T-cell (primary cell): ENCODE measurements at regions not wholly inside any gene's neighbourhood (a gene's known extent, or its start where the extent isn't known, plus 50 kb on each side); places are given as distances from the start of the nearest gene placed in this dataset.
"Not testable (repeated sequence)": the region's sequence is repeated elsewhere in the genome, so short reads cannot be mapped to it uniquely, and the experiment has no call there.

Source experiments
- ATAC-seq, 4 experiments: fragments of 200-7000 bp in 3 of 4; fragments of 150-1000 bp in 1 of 4; cut with Tn5 transposase; replicated peaks in 1 of 4; 1 replicate in 3 of 4; 2 replicates in 1 of 4; pipeline ENCODE4 v1.10.0; 2021; ENCODE audit warnings: moderate library complexity in 3 of 4, mild to moderate bottlenecking in 2 of 4, moderate number of reproducible peaks in 1 of 4
- CTCF ChIA-PET, 2 donors: fragments of 300-600 bp; sonication (Branson Sonifier 250); formaldehyde crosslinking; loops; one replicate each; lab custom pipeline; 2022; ENCODE audit warnings: antibody characterized with exemption in 2 of 2; lab: Charles Lee
- POLR2A ChIA-PET, 2 donors: fragments of 300-600 bp; sonication (Branson Sonifier 250); formaldehyde crosslinking; loops; one replicate each; lab custom pipeline; 2022; ENCODE audit warnings: antibody characterized with exemption in 2 of 2; lab: Charles Lee
- DNase-seq, 35 experiments: peaks; one replicate each; pipeline versions ENCODE4 v3.0.0 to v3.0.0-alpha.2; 2013 to 2023
- H3K27ac ChIP-seq: one replicate; pipeline ENCODE4 v1.5.1; 2013; ENCODE audit warnings: low read length
- H3K27me3 ChIP-seq, 2 experiments: replicated peaks in 1 of 2; 1 replicate in 1 of 2; 2 replicates in 1 of 2; pipeline versions ENCODE4 v1.6.1 to v1.7.0; 2013; ENCODE audit warnings: low read length in 1 of 2, mixed read lengths in 1 of 2; ENCODE audit not compliant: control insufficient read depth in 2 of 2, insufficient read depth in 2 of 2; ENCODE audit errors: extremely low read depth in 1 of 2
- H3K36me3 ChIP-seq, 2 donors: 1 replicate in 1 of 2; 2 replicates in 1 of 2; pipeline versions ENCODE4 v1.6.1 to v1.7.0; 2013; ENCODE audit warnings: low read length in 1 of 2; ENCODE audit not compliant: control insufficient read depth in 2 of 2, insufficient read depth in 1 of 2; ENCODE audit errors: extremely low read depth in 1 of 2
- H3K4me1 ChIP-seq, 2 experiments: 1 replicate in 1 of 2; 2 replicates in 1 of 2; pipeline versions ENCODE4 v1.6.1 to v1.7.0; 2013; ENCODE audit warnings: low read length in 2 of 2, mixed read lengths in 1 of 2; ENCODE audit not compliant: insufficient read depth in 2 of 2, control insufficient read depth in 1 of 2; ENCODE audit errors: extremely low read depth in 1 of 2
- H3K4me3 ChIP-seq, 2 donors: 1 replicate in 1 of 2; 2 replicates in 1 of 2; pipeline versions ENCODE4 v1.5.1 to v1.7.0; 2013; ENCODE audit warnings: mild to moderate bottlenecking in 2 of 2, low read length in 1 of 2, moderate library complexity in 1 of 2; ENCODE audit not compliant: control insufficient read depth in 1 of 2; ENCODE audit errors: extremely low read depth in 1 of 2
- H3K9me3 ChIP-seq: 2 replicates; pipeline ENCODE4 v1.7.0; 2013
- H3K27ac Mint-ChIP-seq, 2 donors: one replicate each; pipeline ENCODE4 v1.8.0; 2020 to 2021; ENCODE audit warnings: mild to moderate bottlenecking in 2 of 2, mixed read lengths in 2 of 2
- H3K27me3 Mint-ChIP-seq, 2 donors: one replicate each; pipeline ENCODE4 v1.8.0; 2021 to 2022; ENCODE audit warnings: mixed read lengths in 2 of 2
- H3K36me3 Mint-ChIP-seq: one replicate; pipeline ENCODE4 v1.8.0; 2021; ENCODE audit warnings: mixed read lengths
- H3K4me1 Mint-ChIP-seq, 3 donors: one replicate each; pipeline ENCODE4 v1.8.0; 2020 to 2022; ENCODE audit warnings: mixed read lengths in 3 of 3, mild to moderate bottlenecking in 1 of 3
- H3K4me3 Mint-ChIP-seq, 3 donors: one replicate each; pipeline ENCODE4 v1.8.0; 2020 to 2022; ENCODE audit warnings: mild to moderate bottlenecking in 3 of 3, mixed read lengths in 3 of 3, moderate library complexity in 3 of 3
- H3K9me3 Mint-ChIP-seq, 3 donors: one replicate each; pipeline ENCODE4 v1.8.0; 2020 to 2022; ENCODE audit warnings: mixed read lengths in 3 of 3
- WGBS: methylation state at CpG from one replicate; pipeline ENCODE4 v1.1.5; 2013; ENCODE audit warnings: missing lambda C conversion rate; ENCODE audit not compliant: insufficient coverage; 5-methylcytosine and 5-hydroxymethylcytosine counted together

DNA sequence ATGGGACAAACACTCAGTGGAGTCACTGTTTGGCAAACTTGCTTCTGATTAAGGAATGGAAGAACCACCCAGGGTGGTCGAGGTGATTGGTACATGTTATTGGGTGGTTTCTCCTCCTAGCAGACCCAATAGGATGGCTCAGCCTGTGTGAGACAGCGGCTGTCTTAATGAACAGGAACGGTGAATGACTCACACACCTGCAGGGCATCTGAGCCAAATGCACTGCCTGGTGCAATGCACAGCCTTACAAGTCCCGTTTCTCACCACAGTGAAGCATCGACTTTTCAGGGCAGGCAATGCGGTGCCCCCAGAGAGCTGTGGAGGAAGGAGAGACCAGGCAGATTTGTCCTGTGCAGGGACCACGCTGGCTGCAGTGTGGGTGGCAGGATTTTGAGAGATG, 238.5 kb downstream of the FGF9 start:
- H3K4me1 Mint-ChIP-seq = no peaks in the 10 kb centered on the region
- 61% methylated on average over 7 of the region's 7 CpGs for WGBS

DNA sequence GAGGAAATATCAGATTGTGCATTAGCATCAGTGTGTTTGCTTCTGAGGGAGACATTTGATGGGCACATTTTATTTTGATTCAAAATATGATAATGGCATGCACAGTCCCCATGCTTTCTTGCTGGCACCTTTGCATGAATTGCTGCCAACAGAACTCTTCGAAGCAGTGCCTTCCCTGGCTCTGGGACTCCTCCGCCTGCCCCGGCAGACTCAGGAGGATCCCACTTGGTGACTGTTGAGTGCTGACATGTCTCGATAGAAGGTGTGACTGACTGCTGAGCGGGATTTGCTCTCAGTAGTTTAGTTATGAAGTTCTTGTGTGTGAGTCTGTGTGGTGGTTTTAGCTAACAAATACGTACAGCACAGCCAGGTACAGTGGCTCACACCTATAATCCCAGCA, 239.7 kb downstream of the FGF9 start:
- Histone ChIP-seq H3K27me3 (no peaks in the 10 kb centered on the region), H3K4me3 (no peak overlapping the region)
- POLR2A ChIA-PET = no interaction called here

More for the DNA sequence above, 238.5 kb downstream of the FGF9 start:
- peaks cover 0 to 4% of the 10 kb centered on the region in 2 donors for H3K27me3 Mint-ChIP-seq
- H3K9me3 Mint-ChIP-seq = no peaks in the 10 kb centered on the region
- H3K4me3 ChIP-seq = no peak overlapping the region
- no peaks in the 10 kb centered on the region for H3K27me3 ChIP-seq
- POLR2A ChIA-PET = no interaction called here
- no peaks in the 10 kb centered on the region for H3K36me3 Mint-ChIP-seq
- ATAC-seq (no peak), DNase-seq (no peak)
- CTCF ChIA-PET = no interaction called here
- H3K4me1 ChIP-seq = no peaks in the 10 kb centered on the region
- H3K27ac Mint-ChIP-seq = no peak overlapping the region
- no peak overlapping the region for H3K27ac ChIP-seq
- no peak overlapping the region for H3K4me3 Mint-ChIP-seq
- no peaks in the 10 kb centered on the region for H3K36me3 ChIP-seq
- H3K9me3 ChIP-seq = no peaks in the 10 kb centered on the region

DNA sequence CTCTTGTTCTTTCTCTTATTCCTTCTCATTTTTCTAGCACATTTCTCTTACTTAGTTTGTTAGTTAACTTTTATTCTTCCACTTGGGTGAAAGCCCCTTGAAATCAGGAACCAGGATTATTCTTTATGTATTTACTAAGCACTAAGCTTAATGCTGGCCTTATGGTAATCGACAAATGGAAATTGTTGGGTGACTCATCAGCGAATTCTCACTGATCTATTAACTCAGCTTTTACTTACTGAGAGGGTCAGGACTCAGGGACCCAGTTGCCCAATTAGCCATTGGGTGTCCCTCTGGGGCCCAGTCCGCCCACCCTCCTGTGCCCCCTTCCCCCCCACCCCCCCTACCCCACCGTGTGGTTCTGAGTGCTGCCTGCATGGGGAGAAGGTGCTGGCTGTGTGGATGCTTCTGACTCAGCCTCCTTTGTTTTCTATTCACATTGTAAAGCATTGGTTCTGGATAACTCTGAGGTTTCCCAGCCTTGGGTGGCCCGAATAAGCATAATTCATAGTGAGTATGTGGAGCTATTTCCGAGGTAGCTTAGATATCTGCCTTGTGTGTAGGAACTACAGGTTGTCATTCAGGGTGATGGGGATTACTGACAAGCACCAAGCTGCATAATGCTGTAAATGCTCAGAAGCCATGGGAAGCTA, 240.9 kb downstream of the FGF9 start:
- POLR2A ChIA-PET = no interaction called here
- no peaks in the 10 kb centered on the region for H3K9me3 Mint-ChIP-seq
- H3K36me3 ChIP-seq = no peaks in the 10 kb centered on the region
- H3K27me3 Mint-ChIP-seq = no peaks in the 10 kb centered on the region
- no peak overlapping the region for H3K4me3 ChIP-seq
- H3K4me1 Mint-ChIP-seq = no peaks in the 10 kb centered on the region
- H3K4me1 ChIP-seq = no peaks in the 10 kb centered on the region
- H3K27me3 ChIP-seq = no peaks in the 10 kb centered on the region
- H3K36me3 Mint-ChIP-seq = no peaks in the 10 kb centered on the region
- 81% methylated on average over 3 of the region's 6 CpGs for WGBS
- no peak overlapping the region for H3K4me3 Mint-ChIP-seq
- CTCF ChIA-PET = no interaction called here
- ATAC-seq = no peak
- H3K27ac ChIP-seq = no peak overlapping the region
- DNase-seq = no peak
- no peak overlapping the region for H3K27ac Mint-ChIP-seq
- no peaks in the 10 kb centered on the region for H3K9me3 ChIP-seq

More for the DNA sequence above, 239.7 kb downstream of the FGF9 start:
- no peaks in the 10 kb centered on the region for H3K9me3 Mint-ChIP-seq
- 94% methylated on average over 3 of the region's 6 CpGs for WGBS
- H3K36me3 Mint-ChIP-seq = no peaks in the 10 kb centered on the region
- Histone ChIP-seq H3K4me1 (no peaks in the 10 kb centered on the region), H3K9me3 (no peaks in the 10 kb centered on the region), H3K27ac (no peak overlapping the region), H3K36me3 (no peaks in the 10 kb centered on the region)
- ATAC-seq = no peak
- H3K4me1 Mint-ChIP-seq = no peaks in the 10 kb centered on the region
- H3K27me3 Mint-ChIP-seq = peaks cover 0 to 3% of the 10 kb centered on the region in 2 donors
- H3K4me3 Mint-ChIP-seq = no peak overlapping the region
- no peak for DNase-seq
- H3K27ac Mint-ChIP-seq = peak overlapping the region in 1 of 2 donors; percentile 29
- CTCF ChIA-PET = no interaction called here

DNA sequence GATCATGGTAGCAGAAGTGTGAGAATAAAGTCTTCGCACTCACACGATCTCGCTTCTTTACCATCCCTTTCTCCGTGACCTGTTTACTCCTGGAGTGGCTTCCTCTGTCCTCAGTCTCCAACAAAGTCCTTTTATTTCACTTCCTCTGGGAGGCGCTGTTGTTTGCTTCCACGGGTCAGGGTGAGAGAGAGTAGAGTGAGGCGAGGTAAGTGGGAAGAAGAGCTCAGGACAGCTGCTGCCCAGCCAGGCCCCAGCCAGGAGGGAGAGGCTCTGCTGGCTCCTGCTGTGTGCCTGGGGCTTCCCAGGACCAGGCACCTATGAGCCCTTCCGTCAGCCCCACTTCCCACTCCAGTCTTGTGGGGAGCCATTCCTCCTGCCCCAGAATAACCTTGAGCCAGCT, 242.1 kb downstream of the FGF9 start:
- no peak overlapping the region for H3K27ac Mint-ChIP-seq
- ATAC-seq (no peak), DNase-seq (peak in 1 of 35 experiments; percentile 20)
- no peaks in the 10 kb centered on the region for H3K36me3 ChIP-seq
- no peak overlapping the region for H3K4me3 ChIP-seq
- no peaks in the 10 kb centered on the region for H3K4me1 Mint-ChIP-seq
- H3K27me3 Mint-ChIP-seq = no peaks in the 10 kb centered on the region
- H3K36me3 Mint-ChIP-seq = no peaks in the 10 kb centered on the region
- no peaks in the 10 kb centered on the region for H3K27me3 ChIP-seq
- no peaks in the 10 kb centered on the region for H3K9me3 ChIP-seq
- H3K9me3 Mint-ChIP-seq = no peaks in the 10 kb centered on the region
- H3K27ac ChIP-seq = no peak overlapping the region
- no peak overlapping the region for H3K4me3 Mint-ChIP-seq
- H3K4me1 ChIP-seq = no peaks in the 10 kb centered on the region
- WGBS = 94% methylated on average over 3 of the region's 8 CpGs
- POLR2A ChIA-PET = no interaction called here
- CTCF ChIA-PET = no interaction called here

DNA sequence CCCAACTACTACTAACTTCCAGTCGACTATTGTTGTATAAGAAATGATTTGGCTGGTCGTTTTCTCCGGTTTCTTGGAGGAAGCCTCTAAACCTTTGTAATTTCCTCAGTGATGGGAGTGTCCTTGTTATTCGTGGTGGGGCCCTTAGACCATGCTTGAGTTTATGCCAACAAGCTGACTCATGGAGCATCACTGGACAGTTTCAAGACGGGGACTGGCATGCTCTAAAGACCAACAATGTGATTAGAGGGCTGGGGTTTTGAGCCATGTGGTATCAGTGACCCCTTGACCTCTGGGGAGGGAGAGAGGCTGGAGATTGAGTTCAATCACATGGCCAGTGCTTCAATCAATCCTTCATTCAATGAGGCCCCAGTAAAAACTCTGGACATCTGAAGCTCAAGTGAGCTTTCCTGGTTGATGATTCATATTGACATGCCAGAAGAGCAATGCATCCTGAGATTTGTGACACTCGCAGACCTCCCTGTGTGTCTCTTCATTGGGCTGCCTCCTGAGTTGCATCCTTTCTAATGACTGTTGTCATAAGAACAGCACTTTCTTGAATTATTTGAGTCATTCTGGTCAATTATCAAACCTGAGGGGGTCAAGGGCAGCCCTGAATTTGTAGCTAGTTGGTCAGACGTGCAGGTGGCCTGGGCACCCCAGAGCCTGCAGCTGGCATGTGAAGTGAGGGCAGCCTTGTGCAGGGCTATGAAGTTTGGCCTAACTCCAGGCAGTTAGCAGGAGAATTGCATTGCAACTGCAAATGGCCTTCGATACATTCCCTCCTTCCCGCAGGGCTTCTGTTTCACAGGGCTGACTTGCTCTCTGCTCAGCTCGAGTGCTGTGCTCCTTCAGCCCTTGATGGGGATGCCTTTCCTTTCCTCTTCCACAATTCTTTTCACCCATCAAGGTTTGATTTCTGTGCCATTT, 246.5 kb downstream of the FGF9 start:
- POLR2A ChIA-PET = no interaction called here
- H3K4me1 ChIP-seq = no peaks in the 10 kb centered on the region
- peaks cover 0 to 6% of the 10 kb centered on the region in 2 experiments for H3K27me3 ChIP-seq
- DNase-seq (no peak), ATAC-seq (no peak)
- Mint-ChIP-seq H3K27me3 (no peaks in the 10 kb centered on the region), H3K9me3 (no peaks in the 10 kb centered on the region), H3K4me1 (no peaks in the 10 kb centered on the region), H3K27ac (no peak overlapping the region), H3K36me3 (no peaks in the 10 kb centered on the region), H3K4me3 (no peak overlapping the region)
- CTCF ChIA-PET = no interaction called here
- no peaks in the 10 kb centered on the region for H3K36me3 ChIP-seq
- H3K4me3 ChIP-seq = no peak overlapping the region
- no peaks in the 10 kb centered on the region for H3K9me3 ChIP-seq
- no peak overlapping the region for H3K27ac ChIP-seq
- whole genome bisulfite sequencing = 78% methylated on average over 6 of the region's 10 CpGs

DNA sequence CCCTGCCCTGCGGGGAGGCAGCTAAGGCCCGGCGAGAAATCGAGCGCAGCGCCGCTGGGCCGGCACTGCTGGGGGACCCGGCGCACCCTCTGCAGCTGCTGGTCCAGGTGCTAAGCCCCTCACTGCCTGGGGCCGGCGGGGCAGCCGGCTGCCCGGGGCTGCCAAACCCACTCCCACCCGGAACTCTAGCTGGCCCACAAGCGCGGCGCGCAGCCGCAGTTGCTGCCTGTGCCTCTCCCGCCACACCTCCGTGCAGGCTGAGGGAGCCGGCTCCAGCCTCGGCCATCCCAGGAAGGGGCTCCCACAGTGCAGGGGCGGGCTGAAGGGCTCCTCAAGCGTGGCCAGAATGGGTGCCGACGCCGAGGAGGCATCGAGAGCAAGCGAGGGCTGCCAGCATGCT, 249.9 kb downstream of the FGF9 start:
- H3K4me1 ChIP-seq, H3K27ac ChIP-seq, H3K27me3 ChIP-seq, H3K27ac Mint-ChIP-seq, H3K9me3 Mint-ChIP-seq, H3K36me3 Mint-ChIP-seq, H3K4me3 ChIP-seq, DNase-seq, H3K4me3 Mint-ChIP-seq, POLR2A ChIA-PET, H3K27me3 Mint-ChIP-seq, H3K36me3 ChIP-seq, ATAC-seq, H3K4me1 Mint-ChIP-seq, H3K9me3 ChIP-seq: not testable (repeated sequence)
- CTCF ChIA-PET = interaction anchor here (0.5 to 0.7 kb wide), 2 partner anchors 13 to 96 kb away, joined by 3 to 5 read pairs; no protein-coding TSS in a partner anchor
- 90% methylated on average over 24 of the region's 31 CpGs for WGBS
